Kidney epithelial cell (primary cell): ENCODE measurements at regions not wholly inside any gene's neighbourhood (a gene's known extent, or its start where the extent isn't known, plus 50 kb on each side); places are given as distances from the start of the nearest gene placed in this dataset.

Experiments used
- DNase-seq: peaks from one replicate; pipeline ENCODE4 v3.0.0-alpha.2; 2010; ENCODE audit warnings: low read depth
- H3K27me3 ChIP-seq: 2 replicates; pipeline ENCODE4 v1.6.0; 2011; ENCODE audit warnings: low read length; ENCODE audit not compliant: control insufficient read depth, insufficient read depth
- H3K36me3 ChIP-seq: 2 replicates; pipeline ENCODE4 v1.5.1; 2011; ENCODE audit warnings: low read length; ENCODE audit not compliant: control insufficient read depth, insufficient read depth
- H3K4me3 ChIP-seq: 2 replicates; pipeline ENCODE4 v1.5.1; 2011; ENCODE audit warnings: low read depth, mild to moderate bottlenecking, control low read depth, low read length
- CTCF ChIP-seq: IDR thresholded peaks from 2 replicates; pipeline ENCODE4 v1.5.1; 2011; ENCODE audit warnings: mild to moderate bottlenecking, moderate library complexity, low read length, control low read depth, inconsistent platforms; ENCODE audit not compliant: insufficient read depth, poor library complexity, severe bottlenecking

GRCh38 chr5:89615839-89616518, 733.0 kb upstream of the MEF2C start:
- H3K4me3 ChIP-seq = no peak overlapping the region
- no peak for TF ChIP-seq CTCF
- no peak for DNase-seq
- no peaks in the 10 kb centered on the region for H3K36me3 ChIP-seq
- H3K27me3 ChIP-seq = no peaks in the 10 kb centered on the region

- peak; percentile 35 for DNase-seq
- H3K4me3 ChIP-seq = no peak overlapping the region
Observed at GRCh38 chr5:89613222-89613956, 730.4 kb upstream of the MEF2C start.

GRCh38 chr5:89606939-89607534, 724.1 kb upstream of the MEF2C start:
- no peak for DNase-seq
- Histone ChIP-seq H3K27me3 (no peaks in the 10 kb centered on the region), H3K4me3 (no peak overlapping the region), H3K36me3 (no peaks in the 10 kb centered on the region)
- no peak for TF ChIP-seq CTCF

More at GRCh38 chr5:89613222-89613956, 730.4 kb upstream of the MEF2C start:
- Histone ChIP-seq H3K36me3 (no peaks in the 10 kb centered on the region), H3K27me3 (no peaks in the 10 kb centered on the region)
- TF ChIP-seq CTCF = no peak

GRCh38 chr5:89604342-89604741, 721.4 kb upstream of the MEF2C start:
- DNase-seq = no peak
- no peaks in the 10 kb centered on the region for H3K36me3 ChIP-seq
- no peaks in the 10 kb centered on the region for H3K27me3 ChIP-seq
- H3K4me3 ChIP-seq = no peak overlapping the region
- no peak for TF ChIP-seq CTCF

GRCh38 chr5:89601880-89602279, 718.9 kb upstream of the MEF2C start:
- H3K27me3 ChIP-seq = no peaks in the 10 kb centered on the region
- TF ChIP-seq CTCF = no peak
- H3K36me3 ChIP-seq = no peaks in the 10 kb centered on the region
- no peak for DNase-seq
- H3K4me3 ChIP-seq = no peak overlapping the region
